EL (cell line): ENCODE measurements at regions not wholly inside any gene's neighbourhood (a gene's known extent, or its start where the extent isn't known, plus 50 kb on each side); places are given as distances from the start of the nearest gene placed in this dataset.
"Not testable (repeated sequence)": the region's sequence is repeated elsewhere in the genome, so short reads cannot be mapped to it uniquely, and the experiment has no call there.

Experiments used
- DNase-seq: peaks from one replicate; pipeline ENCODE4 v3.0.0-alpha.2; 2016

DNA sequence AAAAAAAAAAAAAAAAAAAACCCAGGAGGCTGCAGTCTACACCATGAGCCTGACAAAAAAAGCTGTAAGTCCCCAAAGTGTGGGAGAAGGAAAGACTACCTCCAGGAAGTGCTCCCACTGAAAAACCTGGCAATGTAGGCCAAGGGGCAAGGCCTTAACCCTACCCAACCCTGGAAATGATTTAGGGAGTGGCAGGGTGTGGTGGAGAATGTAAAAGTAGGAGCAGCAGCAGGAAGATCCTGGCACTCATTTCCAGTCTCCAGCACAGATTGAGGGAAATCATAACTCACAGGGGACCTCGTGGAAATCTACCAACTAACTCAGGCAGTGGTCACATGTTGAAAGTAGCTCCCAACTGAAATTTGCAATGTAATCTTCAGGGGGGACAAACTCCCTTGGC is 839.5 kb downstream of the EPHA3 start:
- DNase-seq, result no peak

DNA sequence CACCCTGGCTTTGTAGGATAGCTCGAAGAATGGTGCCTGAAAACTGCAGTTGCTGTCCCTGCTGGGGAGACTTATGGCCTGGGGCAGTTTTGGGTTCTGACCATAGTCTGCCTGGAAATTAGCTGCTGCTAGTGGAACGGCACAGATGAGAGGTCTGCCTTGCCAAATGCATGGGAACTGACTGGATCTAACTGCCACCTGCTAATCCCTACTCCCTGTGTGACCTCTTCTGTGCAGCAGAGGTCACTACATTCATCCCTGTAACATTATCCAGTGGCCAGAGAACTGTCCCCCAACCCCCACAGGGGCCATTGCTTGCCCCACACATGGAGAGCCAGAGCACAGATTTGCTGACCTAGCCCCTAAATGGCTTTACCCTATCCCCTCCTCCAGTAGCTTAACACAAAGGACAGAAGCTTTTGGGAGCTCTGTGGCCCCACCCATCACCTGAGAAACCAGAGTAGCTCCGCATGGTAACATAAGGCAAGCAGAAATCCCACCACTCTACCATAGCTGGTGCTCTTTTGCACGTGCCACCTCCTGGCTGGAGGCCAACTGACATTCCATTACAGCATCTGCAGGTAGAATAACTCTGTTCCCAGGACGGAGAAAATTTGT is 840.0 kb downstream of the EPHA3 start:
- DNase-seq, result no peak

DNA sequence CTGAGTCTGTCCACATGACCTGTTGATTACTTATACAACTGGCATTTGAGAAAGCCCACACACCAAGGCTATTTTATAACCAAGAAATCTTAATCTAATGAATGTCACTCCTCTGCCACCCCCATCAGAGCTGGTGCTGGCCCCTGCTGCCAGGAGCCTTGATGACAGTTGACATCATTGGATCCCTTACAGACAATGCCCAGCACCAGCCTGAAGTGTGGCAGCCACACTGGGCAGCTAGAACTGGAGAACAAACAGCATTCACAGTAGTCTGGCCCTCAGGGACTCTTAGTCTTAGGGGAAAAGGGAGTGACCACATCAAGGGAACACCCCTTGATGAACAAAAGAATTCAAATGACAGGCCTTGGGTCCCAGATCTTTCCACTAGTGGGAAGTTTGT is 840.6 kb downstream of the EPHA3 start:
- DNase-seq, result no peak

DNA sequence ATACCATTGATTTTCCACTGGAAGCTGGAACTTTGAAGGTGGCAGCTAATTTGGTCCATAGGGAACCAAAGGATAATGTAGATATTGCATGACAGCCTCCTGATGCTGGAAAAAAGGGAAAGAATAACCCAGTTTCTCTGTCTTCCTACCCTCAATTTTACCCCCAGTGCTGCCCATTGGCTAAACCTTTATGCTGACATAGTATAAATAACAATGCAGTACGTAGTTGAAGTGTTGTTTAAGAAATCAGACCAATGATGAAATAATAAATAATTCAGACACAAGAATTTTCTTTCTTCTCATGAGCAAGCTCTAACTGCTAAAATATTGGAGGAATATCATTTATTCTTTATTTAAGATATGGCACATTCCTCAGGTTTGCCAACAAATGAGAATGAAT is 843.4 kb downstream of the EPHA3 start:
- DNase-seq, result no peak

DNA sequence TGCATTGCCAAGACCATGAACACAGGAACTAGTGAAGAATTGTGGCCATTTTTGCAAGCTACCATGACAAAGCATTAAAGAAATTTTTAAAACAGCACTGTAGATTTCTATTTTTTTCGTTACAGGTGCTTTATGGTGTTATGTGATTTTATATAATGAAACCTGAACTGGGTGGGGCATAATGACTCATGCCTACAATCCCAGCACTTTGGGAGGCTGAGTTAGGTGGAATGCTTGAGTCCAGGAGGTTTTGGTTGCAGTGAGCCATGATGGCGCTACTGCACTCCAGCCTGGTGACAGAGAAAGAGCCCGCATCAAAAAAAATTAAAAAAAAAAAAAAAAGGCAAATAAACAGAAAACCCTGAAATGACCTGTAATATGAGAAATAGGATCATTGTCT is 846.7 kb downstream of the EPHA3 start:
- DNase-seq, result no peak

DNA sequence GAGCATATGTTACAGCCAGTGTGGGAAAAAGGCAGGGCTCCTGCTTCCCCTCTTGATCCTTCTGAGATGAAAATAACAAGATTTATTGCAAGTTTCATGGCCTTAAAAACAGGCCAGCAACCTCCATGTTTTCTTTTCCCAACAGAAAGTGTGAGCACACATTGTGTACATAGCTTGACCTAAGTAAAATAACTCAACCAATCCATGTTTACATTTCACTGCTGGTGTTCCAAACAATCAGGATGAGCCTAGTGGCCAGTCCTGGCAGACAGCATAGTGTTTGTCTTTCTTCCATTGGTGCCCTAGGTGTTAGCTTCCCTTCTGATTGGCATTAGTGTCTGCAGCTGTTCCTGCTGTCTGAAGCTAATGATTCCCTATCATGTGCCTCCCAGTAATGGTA is 847.7 kb downstream of the EPHA3 start:
- DNase-seq, result no peak

DNA sequence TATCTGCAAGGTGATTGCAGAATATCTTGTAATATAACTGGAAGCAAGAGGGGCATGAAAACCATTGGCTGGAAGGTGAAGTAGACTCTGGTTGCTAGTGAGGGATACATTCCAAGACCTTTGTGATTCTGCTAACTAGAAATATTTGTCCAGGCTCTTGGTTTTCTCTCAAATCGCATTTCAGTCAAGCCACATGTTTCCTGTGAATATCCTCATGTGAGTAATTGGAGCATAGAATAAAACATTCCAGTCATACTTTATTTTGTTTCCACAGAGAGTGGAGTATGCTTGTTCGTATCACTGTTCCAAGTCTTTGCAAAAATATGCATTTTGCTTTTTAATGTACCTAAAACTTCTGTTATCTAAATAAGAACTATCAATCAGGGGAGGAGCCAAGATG is 850.0 kb downstream of the EPHA3 start:
- no peak for DNase-seq

DNA sequence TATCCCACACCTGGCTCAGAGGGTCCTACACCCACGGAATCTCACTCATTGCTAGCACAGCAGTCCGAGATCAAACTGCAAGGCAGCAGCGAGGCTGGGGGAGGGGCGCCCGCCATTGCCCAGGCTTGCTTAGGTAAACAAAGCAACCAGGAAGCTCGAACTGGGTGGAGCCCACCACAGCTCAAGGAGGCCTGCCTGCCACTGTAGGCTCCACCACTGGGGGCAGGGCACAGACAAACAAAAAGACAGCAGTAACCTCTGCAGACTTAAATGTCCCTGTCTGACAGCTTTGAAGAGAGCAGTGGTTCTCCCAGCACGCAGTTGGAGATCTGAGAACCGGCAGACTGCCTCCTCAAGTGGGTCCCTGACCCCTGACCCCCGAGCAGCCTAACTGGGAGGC is 850.7 kb downstream of the EPHA3 start:
- not testable (repeated sequence) for DNase-seq

DNA sequence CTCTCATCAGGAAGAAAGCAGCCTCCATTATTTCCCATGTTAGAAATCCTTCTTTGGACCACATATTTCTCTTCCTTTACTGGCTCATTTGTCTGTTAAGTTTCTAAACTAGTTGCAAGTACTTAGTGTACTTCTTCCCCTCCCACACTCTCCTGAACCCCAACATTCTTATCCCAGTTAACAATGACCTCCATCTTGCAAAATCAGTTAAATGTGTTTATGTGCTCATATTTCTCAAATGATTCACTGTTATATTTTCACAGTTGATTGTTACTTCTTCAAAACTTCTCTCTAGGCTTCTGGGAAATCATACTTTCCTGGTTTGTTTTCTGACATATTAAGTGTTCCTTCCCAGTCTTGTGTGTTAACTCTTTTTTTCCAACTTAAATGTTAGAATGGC is 856.9 kb downstream of the EPHA3 start:
- DNase-seq, result no peak

DNA sequence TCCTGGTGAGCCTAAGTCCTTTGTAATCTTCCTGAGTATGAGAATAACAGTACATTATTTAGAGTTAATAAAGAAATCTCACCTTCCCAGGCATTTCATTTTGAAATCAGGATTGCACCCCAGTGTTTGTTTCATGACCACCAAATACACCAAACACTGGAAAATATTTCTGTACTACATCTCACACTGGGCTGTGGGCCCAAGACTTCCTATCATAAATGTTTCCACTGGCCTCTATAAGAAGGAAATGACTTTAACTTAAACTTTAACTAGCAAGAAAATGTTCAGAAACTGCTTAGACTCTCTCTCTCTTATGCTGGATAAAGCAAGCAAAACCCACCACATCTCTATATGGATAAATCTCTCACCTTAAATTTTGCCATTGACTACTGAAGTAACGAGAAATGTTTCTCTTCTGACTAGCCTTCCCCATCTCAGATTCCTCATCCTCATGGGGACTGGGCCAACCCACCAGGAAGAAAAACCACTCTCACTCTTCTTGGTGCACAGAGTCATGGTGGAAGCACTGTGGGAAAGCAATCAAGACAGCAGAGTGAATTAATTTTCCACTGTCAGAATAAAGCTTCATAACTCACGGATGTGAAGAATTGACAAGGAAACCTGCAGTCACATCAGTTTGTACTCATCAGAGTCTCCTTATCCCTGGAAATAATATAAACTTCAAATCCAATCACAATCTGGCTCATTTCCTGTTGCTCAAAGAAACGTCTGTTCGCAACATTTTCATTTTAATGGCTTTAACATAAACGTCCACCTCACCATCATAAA is 859.6 kb downstream of the EPHA3 start:
- no peak for DNase-seq

DNA sequence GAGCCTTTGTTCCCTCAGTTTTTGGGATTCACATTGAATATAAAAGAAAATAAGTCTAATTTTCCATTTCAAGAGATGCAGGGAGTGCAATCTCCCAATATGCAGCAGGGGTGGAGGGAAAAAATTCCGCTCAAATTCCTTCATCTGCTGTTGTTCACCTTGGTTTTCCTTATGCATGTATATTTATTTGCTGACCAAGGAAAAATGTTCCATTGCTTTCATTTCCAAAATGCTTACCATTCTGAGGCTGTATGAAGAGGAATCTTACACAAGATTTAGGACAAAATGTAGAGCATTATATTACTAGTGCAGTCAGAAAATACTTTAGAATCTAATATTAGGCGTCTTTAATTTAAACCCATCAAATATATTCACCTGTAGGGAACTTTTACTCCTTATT is 863.9 kb downstream of the EPHA3 start:
- no peak for DNase-seq

DNA sequence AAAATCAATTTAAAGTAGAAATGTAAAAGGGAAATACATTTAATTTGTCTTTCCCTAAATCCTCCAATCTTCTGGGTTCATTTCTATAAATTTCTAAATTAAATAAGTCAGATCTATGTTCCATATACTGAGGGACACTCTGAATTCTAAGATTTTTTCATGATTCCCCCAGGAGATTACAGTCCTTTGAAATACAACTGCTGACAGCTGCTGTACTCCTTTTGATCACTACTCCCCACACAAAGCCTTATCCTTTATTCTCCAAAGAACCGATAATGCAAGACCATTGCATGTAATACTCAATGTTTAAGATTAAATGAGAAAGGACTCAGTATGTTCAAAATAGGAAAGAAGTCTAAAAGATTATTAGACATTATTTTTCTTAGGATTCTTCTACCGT is 865.7 kb downstream of the EPHA3 start:
- DNase-seq, result no peak

DNA sequence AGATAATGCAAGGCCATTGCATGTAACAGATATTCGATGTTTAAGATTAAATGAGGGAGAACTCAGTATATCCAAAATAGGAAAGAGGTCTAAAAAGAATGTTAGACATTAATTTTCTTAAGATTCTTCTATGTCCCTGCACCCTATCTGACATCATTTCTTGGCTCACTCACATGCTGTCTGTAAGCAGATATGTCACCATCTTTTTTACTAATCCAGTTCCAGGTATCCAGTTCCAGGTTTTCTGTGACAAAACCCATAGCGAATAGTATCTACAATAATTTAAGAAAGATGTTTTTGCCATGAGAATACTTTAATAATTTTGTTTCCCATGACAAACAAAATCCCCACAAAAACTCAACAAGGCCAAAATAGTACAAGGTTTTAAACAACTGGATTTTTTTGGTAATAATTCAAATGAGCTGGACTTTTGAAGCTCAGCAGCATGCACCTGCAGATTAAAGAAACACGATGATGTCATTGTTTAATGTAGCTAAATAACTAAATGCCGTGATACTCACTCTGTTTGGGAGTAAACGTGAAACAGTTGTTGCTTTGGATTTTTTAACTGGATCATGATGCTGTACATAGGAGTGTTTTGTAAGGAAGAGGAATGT is 867.6 kb downstream of the EPHA3 start:
- DNase-seq, result no peak

DNA sequence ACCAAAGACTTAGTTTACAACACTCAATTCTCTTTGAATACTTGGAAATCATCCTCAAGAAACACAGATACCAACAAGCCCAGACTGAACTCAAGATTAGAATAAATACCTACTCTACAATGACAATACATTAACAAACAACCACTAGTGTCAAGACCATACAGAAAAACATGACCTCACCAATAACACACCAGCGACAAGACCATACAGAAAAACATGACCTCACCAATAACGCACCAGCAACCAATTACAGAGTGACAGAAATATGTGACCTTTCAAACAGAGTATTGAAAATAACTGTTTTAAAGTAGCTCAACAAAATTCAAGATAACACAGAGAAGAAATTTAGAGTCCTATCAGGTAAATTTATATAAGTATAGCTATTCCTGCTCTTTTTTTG is 876.0 kb downstream of the EPHA3 start:
- DNase-seq, result no peak

DNA sequence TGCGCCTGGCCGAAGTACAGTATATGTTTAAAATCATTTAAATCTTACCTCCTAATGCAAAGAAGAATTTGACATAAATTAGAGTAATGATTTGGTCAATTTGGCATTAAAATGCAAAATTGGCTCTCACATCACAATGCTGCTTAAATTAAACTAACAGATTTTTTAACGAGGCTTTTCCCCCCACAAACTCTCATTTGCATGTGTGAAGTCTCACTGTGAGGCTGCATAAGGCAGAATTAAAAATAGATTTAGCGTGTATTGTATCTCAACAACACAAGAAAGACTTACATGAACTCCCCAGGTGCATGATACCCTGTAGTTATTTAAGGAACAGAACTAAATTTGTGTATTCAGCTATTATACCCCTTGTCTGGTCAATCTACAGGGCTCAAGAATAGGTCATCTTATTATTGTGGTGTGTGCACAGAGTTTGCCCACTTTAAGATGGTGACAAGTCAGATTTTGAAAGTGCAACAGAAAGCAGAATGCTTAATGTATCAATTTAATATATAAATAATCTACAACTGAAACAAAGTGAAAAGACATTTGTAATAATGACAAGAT is 897.9 kb downstream of the EPHA3 start:
- DNase-seq, result no peak

DNA sequence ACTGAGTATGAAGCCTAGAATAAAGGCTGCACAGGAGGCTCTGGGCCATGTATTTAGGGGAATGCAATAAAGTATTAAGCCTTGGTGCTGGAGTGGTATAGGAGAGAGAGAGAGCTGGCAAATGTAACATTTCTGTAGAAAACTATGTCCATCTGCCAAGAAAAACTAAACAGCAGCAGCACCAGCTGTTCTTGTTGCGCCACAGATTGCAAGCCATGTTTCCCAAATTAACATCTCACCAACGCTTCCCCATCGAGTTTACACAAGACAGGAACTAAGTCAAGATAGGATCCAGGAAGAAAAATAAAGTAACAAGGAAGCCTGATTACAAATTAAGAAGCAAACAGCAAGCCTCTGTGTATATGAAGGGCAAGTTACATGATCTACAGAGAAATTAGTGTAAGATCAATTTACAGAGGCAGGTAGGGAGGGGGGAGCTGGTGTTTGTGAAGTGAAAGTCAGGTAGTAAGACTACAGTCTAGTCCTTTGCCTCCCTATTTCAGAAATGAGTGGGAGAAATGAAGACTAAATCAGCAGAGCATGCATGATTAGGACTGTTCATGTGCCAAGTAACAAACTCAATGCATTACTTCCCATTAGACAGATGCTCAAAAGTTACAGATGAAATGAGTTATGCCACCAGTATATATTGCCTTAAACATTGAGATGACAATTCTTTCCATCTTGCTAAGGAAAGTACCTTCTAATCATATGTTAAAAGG is 900.5 kb downstream of the EPHA3 start:
- no peak for DNase-seq

DNA sequence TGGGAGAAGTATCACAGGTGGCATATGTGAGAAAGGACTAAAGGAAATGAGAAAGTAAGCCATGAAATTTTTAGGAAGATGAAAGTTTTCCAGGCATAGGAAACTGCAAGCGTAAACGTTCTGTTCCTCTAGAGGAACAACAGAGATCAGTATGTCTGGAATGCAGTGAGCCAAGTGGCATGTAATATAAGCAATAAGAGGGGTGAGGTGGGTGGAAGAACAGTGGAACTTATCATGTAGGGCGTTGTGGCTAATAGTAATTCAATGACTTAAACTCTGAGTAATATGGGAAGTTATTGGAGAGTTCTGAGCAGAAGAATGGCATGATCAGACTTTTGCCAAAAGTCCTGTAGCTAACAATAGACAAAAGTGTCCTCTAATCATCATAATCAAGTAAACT is 902.9 kb downstream of the EPHA3 start:
- no peak for DNase-seq

DNA sequence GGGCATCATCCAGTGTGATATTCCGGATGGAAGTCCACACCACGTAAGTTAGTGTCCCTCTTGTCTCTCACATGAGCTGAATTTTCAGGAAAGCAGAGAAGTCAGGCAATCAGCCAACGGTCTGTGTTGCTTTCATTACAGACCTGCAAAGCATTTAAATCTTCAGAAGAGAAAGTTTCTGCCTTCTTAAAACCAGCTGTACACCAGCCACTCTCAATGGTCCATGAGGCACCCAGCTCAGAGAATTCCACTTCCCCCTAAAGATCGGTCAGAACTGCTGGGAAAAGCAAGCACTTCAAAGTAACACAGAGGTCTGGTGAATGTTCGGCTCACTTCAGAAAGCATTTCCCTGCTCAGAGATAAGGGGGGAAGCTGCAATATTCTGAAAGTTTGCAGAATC is 903.7 kb downstream of the EPHA3 start:
- no peak for DNase-seq

DNA sequence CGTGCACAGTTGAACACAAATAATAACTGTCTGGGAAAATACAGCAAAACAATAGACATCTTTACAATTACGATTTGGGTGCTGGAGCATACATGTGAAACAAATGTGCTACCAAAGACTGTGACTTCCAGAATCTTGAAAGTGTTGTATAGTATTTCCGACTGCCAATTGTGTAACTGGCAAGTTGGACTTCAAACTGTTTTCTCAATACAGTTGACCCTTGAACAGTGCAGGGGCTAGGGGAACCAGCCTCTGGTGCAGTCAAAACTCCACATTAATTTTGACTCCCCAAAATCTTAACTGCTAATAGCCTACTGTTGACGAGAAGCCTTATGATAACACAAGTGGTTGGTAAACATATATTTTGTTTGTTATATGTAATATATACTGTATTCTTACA is 904.2 kb downstream of the EPHA3 start:
- DNase-seq, result no peak

DNA sequence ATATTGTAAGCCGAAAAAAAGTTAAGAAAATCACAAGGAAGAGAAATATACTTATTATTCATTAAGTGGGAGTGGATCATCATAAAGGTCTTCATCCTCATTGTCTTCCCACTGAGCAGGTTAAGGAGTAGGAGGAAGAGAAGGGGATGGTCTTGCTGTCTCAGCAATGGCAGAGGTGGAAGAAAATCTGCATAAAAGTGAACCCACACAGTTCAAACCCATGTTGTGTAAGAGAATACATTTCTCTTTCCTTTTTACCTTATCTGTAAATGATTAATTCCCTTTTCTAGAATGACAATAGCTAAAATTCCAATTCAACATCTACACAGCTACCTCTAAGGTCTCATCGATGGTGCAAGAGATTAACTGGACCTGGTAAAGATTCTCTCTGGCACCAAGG is 904.6 kb downstream of the EPHA3 start:
- DNase-seq, result no peak

DNA sequence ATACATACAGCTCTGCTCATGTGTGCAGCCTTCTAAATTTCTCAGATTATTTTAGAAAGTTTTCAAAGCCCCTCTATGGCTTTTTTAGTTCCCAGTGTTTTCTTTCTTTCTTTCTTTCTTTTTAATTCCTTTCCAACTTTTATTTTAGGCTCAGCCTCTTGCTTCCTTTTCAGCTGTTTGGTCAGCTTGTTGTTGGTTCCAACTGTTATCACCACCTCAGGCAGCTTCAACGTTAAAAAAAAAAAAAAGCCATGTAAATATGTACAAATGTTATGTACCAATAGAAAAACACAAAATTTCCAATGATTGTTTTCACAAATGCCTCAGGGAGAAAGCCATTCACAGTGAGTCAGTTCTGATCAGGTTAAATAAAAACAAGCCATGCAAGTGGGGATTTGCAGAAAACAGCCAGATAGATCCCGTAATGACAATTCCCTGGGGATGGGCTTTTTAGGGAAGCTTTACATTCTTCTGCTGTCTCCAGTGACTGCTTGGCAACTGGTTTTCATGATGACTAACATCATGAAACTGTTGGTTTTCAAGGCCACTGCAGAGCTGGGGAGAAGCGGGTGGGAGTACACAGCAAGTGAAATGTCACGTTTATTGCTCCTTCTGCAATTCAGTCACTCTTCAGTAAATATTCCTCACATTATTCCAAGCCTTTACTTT is 908.4 kb downstream of the EPHA3 start:
- no peak for DNase-seq

DNA sequence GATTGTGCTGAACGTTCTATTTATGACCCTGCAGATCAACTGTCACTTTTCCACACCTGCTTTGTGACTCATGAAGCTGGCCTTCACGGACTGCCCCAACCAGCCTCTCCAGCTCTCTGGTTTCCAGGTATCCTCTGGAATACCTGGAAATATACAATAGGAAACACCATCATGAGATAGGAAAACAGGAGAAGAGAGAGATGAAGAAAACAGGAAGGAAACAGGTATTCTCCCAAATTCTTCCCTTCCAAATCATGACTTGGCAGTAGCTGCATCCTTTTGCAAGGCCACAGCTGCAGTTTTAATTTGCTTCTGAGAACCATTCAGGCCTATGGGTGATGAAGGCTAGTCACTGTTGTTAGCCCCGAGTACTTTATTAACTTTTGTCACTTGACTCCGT is 909.1 kb downstream of the EPHA3 start:
- DNase-seq, result no peak

DNA sequence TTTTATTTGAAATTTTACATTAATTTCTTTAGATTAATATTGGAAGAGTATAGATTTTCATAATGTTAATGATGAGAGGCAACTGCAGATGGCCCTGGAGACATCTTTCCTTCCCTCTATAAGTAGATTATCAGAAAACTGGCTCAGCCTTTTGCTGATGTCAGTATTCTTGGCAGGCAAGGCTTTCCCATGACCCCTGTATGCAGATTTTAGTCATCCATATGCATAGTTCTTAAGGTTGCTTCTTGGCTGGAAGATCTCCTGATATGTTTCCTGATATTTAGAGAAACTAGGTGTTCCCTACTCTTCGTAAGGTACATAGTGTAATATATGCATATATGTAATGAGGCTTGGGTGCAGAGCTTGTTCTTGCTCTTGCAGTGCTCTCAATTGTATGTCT is 911.4 kb downstream of the EPHA3 start:
- no peak for DNase-seq
